T-helper 1 cell treated with Interleukin-12 subunit alpha and Interleukin-12 subunit beta and Interleukin-4 antibody, amounts not matched to agents 30 μg/mL and 1 μg/mL, for 36 hours (primary cell): ENCODE measurements at regions not wholly inside any gene's neighbourhood (a gene's known extent, or its start where the extent isn't known, plus 50 kb on each side); places are given as distances from the start of the nearest gene placed in this dataset.

Source experiments
- H3K27ac Mint-ChIP-seq: one replicate; pipeline ENCODE4 v1.8.0; 2021; ENCODE audit warnings: mild to moderate bottlenecking, mixed read lengths
- H3K27me3 Mint-ChIP-seq: one replicate; pipeline ENCODE4 v1.8.0; 2021; ENCODE audit warnings: low read depth, mixed read lengths
- H3K36me3 Mint-ChIP-seq: one replicate; pipeline ENCODE4 v1.8.0; 2021; ENCODE audit warnings: low read depth, mixed read lengths
- H3K4me1 Mint-ChIP-seq: one replicate; pipeline ENCODE4 v1.8.0; 2021; ENCODE audit warnings: low read depth, mixed read lengths
- H3K4me3 Mint-ChIP-seq: one replicate; pipeline ENCODE4 v1.8.0; 2021; ENCODE audit warnings: mild to moderate bottlenecking, moderate library complexity, mixed read lengths
- H3K9me3 Mint-ChIP-seq: one replicate; pipeline ENCODE4 v1.8.0; 2021; ENCODE audit warnings: mixed read lengths

GRCh38 chr3:18808429-18808828 lies 339.9 kb upstream of the KCNH8 start:
- Mint-ChIP-seq H3K4me1 (peaks cover 5% of the 10 kb centered on the region), H3K4me3 (no peak overlapping the region), H3K27ac (no peak overlapping the region)

GRCh38 chr3:18807593-18807992 lies 340.7 kb upstream of the KCNH8 start:
- H3K4me1 Mint-ChIP-seq: peaks cover 5% of the 10 kb centered on the region
- no peak overlapping the region for H3K27ac Mint-ChIP-seq
- H3K9me3 Mint-ChIP-seq: no peaks in the 10 kb centered on the region
- no peak overlapping the region for H3K4me3 Mint-ChIP-seq
- no peaks in the 10 kb centered on the region for H3K27me3 Mint-ChIP-seq
- H3K36me3 Mint-ChIP-seq: peaks cover 2% of the 10 kb centered on the region

More at GRCh38 chr3:18808429-18808828, 339.9 kb upstream of the KCNH8 start:
- Mint-ChIP-seq H3K36me3 (peaks cover 2% of the 10 kb centered on the region), H3K27me3 (no peaks in the 10 kb centered on the region), H3K9me3 (peaks cover 4% of the 10 kb centered on the region)

GRCh38 chr3:18806633-18807032 lies 341.7 kb upstream of the KCNH8 start:
- Mint-ChIP-seq H3K36me3 (peaks cover 2% of the 10 kb centered on the region), H3K27me3 (peaks cover 4% of the 10 kb centered on the region), H3K9me3 (no peaks in the 10 kb centered on the region), H3K4me3 (no peak overlapping the region), H3K4me1 (peaks cover 5% of the 10 kb centered on the region), H3K27ac (no peak overlapping the region)

- no peak overlapping the region for H3K4me3 Mint-ChIP-seq
- H3K36me3 Mint-ChIP-seq: no peaks in the 10 kb centered on the region
- H3K27ac Mint-ChIP-seq: no peak overlapping the region
- H3K4me1 Mint-ChIP-seq: no peaks in the 10 kb centered on the region
- no peaks in the 10 kb centered on the region for H3K9me3 Mint-ChIP-seq
- H3K27me3 Mint-ChIP-seq: peaks cover 4% of the 10 kb centered on the region
Observed at GRCh38 chr3:18797378-18797777, 350.9 kb upstream of the KCNH8 start.

GRCh38 chr3:18795078-18795477 lies 353.2 kb upstream of the KCNH8 start:
- H3K4me3 Mint-ChIP-seq: no peak overlapping the region
- H3K27me3 Mint-ChIP-seq: no peaks in the 10 kb centered on the region
- H3K27ac Mint-ChIP-seq: no peak overlapping the region
- H3K9me3 Mint-ChIP-seq: no peaks in the 10 kb centered on the region
- H3K36me3 Mint-ChIP-seq: no peaks in the 10 kb centered on the region
- H3K4me1 Mint-ChIP-seq: no peaks in the 10 kb centered on the region

- Mint-ChIP-seq H3K27ac (no peak overlapping the region), H3K27me3 (no peaks in the 10 kb centered on the region), H3K9me3 (no peaks in the 10 kb centered on the region), H3K36me3 (no peaks in the 10 kb centered on the region), H3K4me3 (no peak overlapping the region), H3K4me1 (peaks cover 6% of the 10 kb centered on the region)
Observed at GRCh38 chr3:18791752-18792151, 356.6 kb upstream of the KCNH8 start.

- Mint-ChIP-seq H3K27me3 (no peaks in the 10 kb centered on the region), H3K9me3 (no peaks in the 10 kb centered on the region), H3K4me1 (peaks cover 10% of the 10 kb centered on the region), H3K4me3 (no peak overlapping the region), H3K36me3 (no peaks in the 10 kb centered on the region), H3K27ac (no peak overlapping the region)
Observed at GRCh38 chr3:18791182-18791581, 357.1 kb upstream of the KCNH8 start.

- Mint-ChIP-seq H3K27ac (no peak overlapping the region), H3K4me1 (peaks cover 10% of the 10 kb centered on the region), H3K27me3 (no peaks in the 10 kb centered on the region), H3K4me3 (no peak overlapping the region), H3K36me3 (no peaks in the 10 kb centered on the region), H3K9me3 (no peaks in the 10 kb centered on the region)
Observed at GRCh38 chr3:18790384-18790783, 357.9 kb upstream of the KCNH8 start.

- Mint-ChIP-seq H3K27me3 (no peaks in the 10 kb centered on the region), H3K4me1 (peaks cover 10% of the 10 kb centered on the region), H3K36me3 (no peaks in the 10 kb centered on the region), H3K27ac (no peak overlapping the region), H3K4me3 (no peak overlapping the region), H3K9me3 (no peaks in the 10 kb centered on the region)
Observed at GRCh38 chr3:18789734-18790133, 358.6 kb upstream of the KCNH8 start.

GRCh38 chr3:18787441-18787840 lies 360.9 kb upstream of the KCNH8 start:
- Mint-ChIP-seq H3K4me1 (peaks cover 13% of the 10 kb centered on the region), H3K36me3 (peaks cover 2% of the 10 kb centered on the region), H3K27ac (no peak overlapping the region), H3K4me3 (no peak overlapping the region), H3K27me3 (no peaks in the 10 kb centered on the region), H3K9me3 (no peaks in the 10 kb centered on the region)

GRCh38 chr3:18786650-18787323 lies 361.5 kb upstream of the KCNH8 start:
- Mint-ChIP-seq H3K27me3 (no peaks in the 10 kb centered on the region), H3K4me3 (no peak overlapping the region), H3K9me3 (no peaks in the 10 kb centered on the region), H3K36me3 (peaks cover 2% of the 10 kb centered on the region), H3K27ac (no peak overlapping the region), H3K4me1 (peaks cover 14% of the 10 kb centered on the region)

GRCh38 chr3:18782191-18782590 lies 357.1 kb upstream of the SATB1 start:
- peaks cover 33% of the 10 kb centered on the region for H3K4me1 Mint-ChIP-seq

GRCh38 chr3:18780959-18781358 lies 355.8 kb upstream of the SATB1 start:
- H3K4me3 Mint-ChIP-seq: peak overlapping the region; percentile 60
- H3K4me1 Mint-ChIP-seq: peaks cover 27% of the 10 kb centered on the region
- peaks cover 2% of the 10 kb centered on the region for H3K36me3 Mint-ChIP-seq
- no peaks in the 10 kb centered on the region for H3K27me3 Mint-ChIP-seq
- H3K9me3 Mint-ChIP-seq: no peaks in the 10 kb centered on the region
- H3K27ac Mint-ChIP-seq: peak overlapping the region; percentile 58

More at GRCh38 chr3:18782191-18782590, 357.1 kb upstream of the SATB1 start:
- peaks cover 2% of the 10 kb centered on the region for H3K36me3 Mint-ChIP-seq
- no peaks in the 10 kb centered on the region for H3K27me3 Mint-ChIP-seq
- no peak overlapping the region for H3K27ac Mint-ChIP-seq
- no peaks in the 10 kb centered on the region for H3K9me3 Mint-ChIP-seq
- no peak overlapping the region for H3K4me3 Mint-ChIP-seq

- H3K36me3 Mint-ChIP-seq: peaks cover 2% of the 10 kb centered on the region
- no peaks in the 10 kb centered on the region for H3K27me3 Mint-ChIP-seq
- no peaks in the 10 kb centered on the region for H3K9me3 Mint-ChIP-seq
- no peak overlapping the region for H3K27ac Mint-ChIP-seq
- no peak overlapping the region for H3K4me3 Mint-ChIP-seq
- peaks cover 28% of the 10 kb centered on the region for H3K4me1 Mint-ChIP-seq
Observed at GRCh38 chr3:18779704-18780103, 354.6 kb upstream of the SATB1 start.

- peaks cover 32% of the 10 kb centered on the region for H3K4me1 Mint-ChIP-seq
- H3K4me3 Mint-ChIP-seq: peak overlapping the region; percentile 64
- no peaks in the 10 kb centered on the region for H3K27me3 Mint-ChIP-seq
- peak overlapping the region; percentile 69 for H3K27ac Mint-ChIP-seq
- H3K36me3 Mint-ChIP-seq: no peaks in the 10 kb centered on the region
- H3K9me3 Mint-ChIP-seq: no peaks in the 10 kb centered on the region
Observed at GRCh38 chr3:18778598-18778997, 353.5 kb upstream of the SATB1 start.

GRCh38 chr3:18778094-18778493 lies 353.0 kb upstream of the SATB1 start:
- no peaks in the 10 kb centered on the region for H3K9me3 Mint-ChIP-seq
- no peaks in the 10 kb centered on the region for H3K36me3 Mint-ChIP-seq
- H3K27me3 Mint-ChIP-seq: no peaks in the 10 kb centered on the region
- H3K4me1 Mint-ChIP-seq: peaks cover 37% of the 10 kb centered on the region
- H3K4me3 Mint-ChIP-seq: no peak overlapping the region
- no peak overlapping the region for H3K27ac Mint-ChIP-seq
